ENCODE measurements at regions not wholly inside any gene's neighbourhood (a gene's known extent, or its start where the extent isn't known, plus 50 kb on each side); places are given as distances from the start of the nearest gene placed in this dataset.

- TF ChIP-seq CTCF (IDR thresholded peaks at IDR 0.05; ENCODE audit: low read depth, low read length, poor library complexity, severe bottlenecking) (no peak), EZH2phosphoT487 (IDR thresholded peaks at IDR 0.05; ENCODE audit: borderline replicate concordance, low read length) (no peak)
Measured at GRCh38 chr1:3955196-3955772, 55.2 kb upstream of the C1orf174 start.

Data from DOHH2 (cell line).